Spleen (tissue), 11 donors: ENCODE measurements at regions not wholly inside any gene's neighbourhood (a gene's known extent, or its start where the extent isn't known, plus 50 kb on each side); places are given as distances from the start of the nearest gene placed in this dataset.

ENCODE experiments used
- DNase-seq: peaks from one replicate; pipeline ENCODE4 v3.0.0-alpha.2; 2020
- H3K27ac ChIP-seq, 8 donors: fragments of 200-600 bp; sonication (generic) in 7 of 8; 1 replicate in 4 of 8; 2 replicates in 4 of 8; pipeline versions ENCODE4 v1.5.0 to v1.8.0; 2016 to 2021; ENCODE audit warnings: inconsistent platforms in 4 of 8, mild to moderate bottlenecking in 4 of 8, moderate library complexity in 1 of 8
- H3K27me3 ChIP-seq, 7 donors: fragments of 200-600 bp; sonication (generic) in 6 of 7; replicated peaks in 1 of 7; 1 replicate in 4 of 7; 2 replicates in 3 of 7; pipeline versions ENCODE4 v1.5.0 to v1.8.0; 2016 to 2021; ENCODE audit warnings: inconsistent platforms in 3 of 7, mild to moderate bottlenecking in 1 of 7
- H3K36me3 ChIP-seq, 6 donors: fragments of 200-600 bp; sonication (generic) in 5 of 6; 1 replicate in 4 of 6; 2 replicates in 2 of 6; pipeline versions ENCODE4 v1.5.0 to v1.8.0; 2016 to 2021; ENCODE audit warnings: inconsistent platforms in 2 of 6
- H3K4me1 ChIP-seq, 6 donors: fragments of 200-600 bp; sonication (generic) in 5 of 6; 1 replicate in 3 of 6; 2 replicates in 3 of 6; pipeline versions ENCODE4 v1.5.0 to v1.8.0; 2016 to 2021; ENCODE audit warnings: inconsistent platforms in 3 of 6
- H3K4me3 ChIP-seq, 8 donors: fragments of 200-600 bp; sonication (generic) in 7 of 8; 1 replicate in 4 of 8; 2 replicates in 4 of 8; pipeline versions ENCODE4 v1.5.0 to v1.8.0; 2016 to 2021; ENCODE audit warnings: inconsistent platforms in 4 of 8, mild to moderate bottlenecking in 4 of 8, moderate library complexity in 2 of 8
- H3K9me3 ChIP-seq, 8 donors: fragments of 200-600 bp; sonication (generic) in 7 of 8; 1 replicate in 4 of 8; 2 replicates in 4 of 8; pipeline versions ENCODE4 v1.5.0 to v1.8.0; 2016 to 2021; ENCODE audit warnings: inconsistent platforms in 4 of 8
- POLR2A ChIP-seq, 3 donors: fragments of 450-650 bp; IDR thresholded peaks; one replicate each; pipeline ENCODE4 v1.5.1; 2017; ENCODE audit warnings: antibody characterized with exemption in 3 of 3, mild to moderate bottlenecking in 1 of 3
- POLR2AphosphoS5 ChIP-seq, 3 donors: sonication (generic); formaldehyde crosslinking; IDR thresholded peaks; one replicate each; pipeline ENCODE4 v1.5.1; 2017; ENCODE audit warnings: antibody characterized with exemption in 3 of 3
- WGBS, 5 donors: extraction: QIAGEN DNeasy Blood & Tissue Kit in 3 of 5; methylation state at CpG; one replicate each; pipeline versions ENCODE4 v1.1.5 to v1.1.7; 2013 to 2018; 5-methylcytosine and 5-hydroxymethylcytosine counted together
- intact Hi-C: fragments of 100-400 bp; cut with DNase I; formaldehyde crosslinking; loops from one replicate; pipeline ENCODE4 v1.15.0; 2023; ENCODE audit warnings: low total_unique reads
- TF ChIP-seq, protein P1 (sequence below), 11 experiments: fragments of 200-600 bp in 7 of 11; fragments of 450-650 bp in 4 of 11; sonication (generic) in 4 of 11; IDR thresholded peaks in 8 of 11; conservative IDR thresholded peaks in 3 of 11; 1 replicate in 7 of 11; 2 replicates in 4 of 11; pipeline versions ENCODE4 v1.4.0 to v1.8.0; 2016 to 2021; ENCODE audit warnings: antibody characterized with exemption in 11 of 11, inconsistent platforms in 4 of 11, mild to moderate bottlenecking in 1 of 11
- donor health status: healthy with polysubstance abuse.
- donor health status: DM: no; HTN: no; CAD: no; lungs with moderate emphysema.
- donor health status: DM: no; HTN: no; CAD: no.
- donor health status: Bipolar disorder and iron deficiency.
- donor health status: healthy.
- donor health status: DM: no; HTN: no; CAD: no.
- donor health status: DM: yes; HTN: yes; CAD: no.

DNA sequence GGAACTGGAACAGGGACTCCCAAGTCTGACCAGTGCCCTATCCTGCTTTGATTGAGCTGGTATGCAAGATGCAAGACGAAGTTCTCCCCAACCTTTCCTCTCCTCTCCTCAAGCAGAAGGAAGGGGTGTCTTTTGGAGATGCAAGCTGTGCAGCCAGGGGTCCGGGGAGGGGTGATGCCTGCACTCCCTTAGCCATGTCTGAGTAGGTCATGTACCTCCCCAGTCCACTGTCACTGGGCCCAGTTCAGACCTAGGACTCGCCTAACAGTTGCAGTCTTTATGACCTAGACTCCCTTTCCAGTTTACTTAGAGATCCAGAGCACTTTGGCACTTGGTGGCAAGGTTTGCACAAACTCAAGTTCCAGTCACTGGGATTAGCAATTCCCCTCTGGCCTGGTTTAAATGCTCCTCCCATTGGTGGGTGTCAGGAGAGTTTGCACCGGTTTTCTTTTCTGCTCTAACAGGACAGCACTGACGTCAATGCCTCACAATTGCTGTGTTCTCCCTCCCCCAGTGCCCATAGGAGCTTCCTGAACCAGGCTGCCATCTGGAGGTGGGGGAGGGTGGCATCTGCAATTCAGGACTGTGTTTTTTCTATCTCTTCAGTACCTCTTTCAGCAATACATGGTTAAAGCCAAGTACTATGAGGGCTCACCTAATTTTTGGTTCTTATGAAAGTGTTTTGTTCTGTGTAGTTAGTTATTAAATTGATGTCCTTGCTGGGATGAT lies 782.2 kb downstream of the ARAP2 start:
- Histone ChIP-seq H3K4me1 (no peaks in the 10 kb centered on the region), H3K9me3 (peaks cover 0 to 40% (median 9%) of the 10 kb centered on the region in 8 donors), H3K4me3 (no peak overlapping the region), H3K36me3 (no peaks in the 10 kb centered on the region), H3K27me3 (no peaks in the 10 kb centered on the region), H3K27ac (no peak overlapping the region)
- 65 to 80% (median 67%) methylated on average over 5 of the region's 5 CpGs for WGBS, 5 donors
- intact Hi-C loops, result no loop called here
- TF ChIP-seq POLR2A (IDR thresholded peaks at IDR 0.05), result no peak
- no peak for TF ChIP-seq POLR2AphosphoS5 (IDR thresholded peaks at IDR 0.05)
- TF ChIP-seq, protein P1, sequence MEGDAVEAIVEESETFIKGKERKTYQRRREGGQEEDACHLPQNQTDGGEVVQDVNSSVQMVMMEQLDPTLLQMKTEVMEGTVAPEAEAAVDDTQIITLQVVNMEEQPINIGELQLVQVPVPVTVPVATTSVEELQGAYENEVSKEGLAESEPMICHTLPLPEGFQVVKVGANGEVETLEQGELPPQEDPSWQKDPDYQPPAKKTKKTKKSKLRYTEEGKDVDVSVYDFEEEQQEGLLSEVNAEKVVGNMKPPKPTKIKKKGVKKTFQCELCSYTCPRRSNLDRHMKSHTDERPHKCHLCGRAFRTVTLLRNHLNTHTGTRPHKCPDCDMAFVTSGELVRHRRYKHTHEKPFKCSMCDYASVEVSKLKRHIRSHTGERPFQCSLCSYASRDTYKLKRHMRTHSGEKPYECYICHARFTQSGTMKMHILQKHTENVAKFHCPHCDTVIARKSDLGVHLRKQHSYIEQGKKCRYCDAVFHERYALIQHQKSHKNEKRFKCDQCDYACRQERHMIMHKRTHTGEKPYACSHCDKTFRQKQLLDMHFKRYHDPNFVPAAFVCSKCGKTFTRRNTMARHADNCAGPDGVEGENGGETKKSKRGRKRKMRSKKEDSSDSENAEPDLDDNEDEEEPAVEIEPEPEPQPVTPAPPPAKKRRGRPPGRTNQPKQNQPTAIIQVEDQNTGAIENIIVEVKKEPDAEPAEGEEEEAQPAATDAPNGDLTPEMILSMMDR (IDR thresholded peaks at IDR 0.05 in 8 of 11, conservative IDR thresholded peaks at IDR 0.05 in 3 of 11), result no peak
- peak; percentile 53 for DNase-seq

DNA sequence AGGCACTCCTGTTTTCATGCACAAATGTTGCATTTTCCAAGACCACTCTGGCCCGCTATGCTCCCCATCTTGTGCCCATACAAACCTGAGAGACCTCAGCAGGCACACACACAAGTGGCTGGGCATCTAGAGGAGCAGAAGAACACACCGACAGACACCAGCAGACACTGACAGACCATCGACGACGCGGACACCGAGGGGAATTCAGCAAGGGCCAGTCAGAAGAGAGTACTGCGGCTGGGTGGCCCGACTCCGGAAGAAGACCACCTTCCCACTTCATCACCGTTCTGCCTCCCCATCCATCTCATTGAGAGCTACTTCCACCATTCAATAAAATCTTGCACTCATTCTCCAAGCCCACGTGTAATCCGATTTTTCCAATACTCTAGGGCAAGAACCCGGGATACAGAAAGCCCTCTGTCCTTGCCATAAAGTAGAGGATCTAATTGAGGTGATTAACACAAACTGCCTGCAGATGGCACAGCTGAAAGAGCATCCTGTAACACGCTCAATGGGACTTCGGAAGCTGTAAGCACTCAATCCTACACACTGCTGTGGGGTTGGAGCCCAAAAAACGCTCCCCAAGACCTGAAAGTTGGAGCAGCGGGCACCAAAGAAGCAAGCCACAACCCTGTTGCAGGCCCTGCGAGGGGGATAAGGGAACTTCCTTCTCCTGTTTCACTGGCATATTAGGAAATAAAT lies 780.9 kb downstream of the ARAP2 start:
- intact Hi-C loops, result no loop called here
- H3K27me3 ChIP-seq, result no peaks in the 10 kb centered on the region
- 83 to 94% (median 88%) methylated on average over 19 of the region's 19 CpGs for WGBS, 5 donors
- no peaks in the 10 kb centered on the region for H3K36me3 ChIP-seq
- no peak for TF ChIP-seq POLR2AphosphoS5 (IDR thresholded peaks at IDR 0.05)
- no peak for TF ChIP-seq POLR2A (IDR thresholded peaks at IDR 0.05)
- TF ChIP-seq, protein P1 (IDR thresholded peaks at IDR 0.05 in 8 of 11, conservative IDR thresholded peaks at IDR 0.05 in 3 of 11), result no peak
- H3K4me1 ChIP-seq, result no peaks in the 10 kb centered on the region
- DNase-seq, result peak; percentile 41
- peaks cover 0 to 40% (median 8%) of the 10 kb centered on the region in 8 donors for H3K9me3 ChIP-seq
- no peak overlapping the region for H3K4me3 ChIP-seq
- H3K27ac ChIP-seq, result no peak overlapping the region

DNA sequence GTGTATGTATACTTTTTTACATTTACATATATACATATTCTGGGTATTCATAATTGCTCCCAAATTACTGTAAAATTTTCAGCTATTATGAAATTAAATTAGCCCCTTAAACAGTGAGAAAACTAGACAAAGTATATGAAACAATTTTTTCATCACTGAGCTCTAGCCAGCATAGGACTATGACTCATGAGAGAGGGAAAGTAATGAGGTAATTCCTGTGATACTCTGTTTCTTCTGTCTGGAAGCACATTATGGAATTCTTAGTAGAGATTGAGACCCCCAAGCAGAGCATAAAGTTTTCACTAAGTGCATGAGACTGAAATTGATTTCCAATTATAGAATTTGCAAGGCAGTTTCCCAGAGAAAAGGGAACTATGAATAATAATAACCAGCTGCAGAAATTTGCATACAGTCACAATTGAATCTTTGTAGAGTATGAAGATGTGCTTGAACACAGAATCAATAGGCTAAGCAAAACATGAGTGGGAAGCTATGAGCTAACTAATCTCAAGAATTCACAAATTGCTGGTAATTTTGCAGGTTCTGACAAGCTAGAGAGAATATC lies 779.3 kb downstream of the ARAP2 start:
- no peaks in the 10 kb centered on the region for H3K4me1 ChIP-seq
- TF ChIP-seq POLR2A (IDR thresholded peaks at IDR 0.05), result no peak
- TF ChIP-seq POLR2AphosphoS5 (IDR thresholded peaks at IDR 0.05), result no peak
- TF ChIP-seq, protein P1 (IDR thresholded peaks at IDR 0.05 in 8 of 11, conservative IDR thresholded peaks at IDR 0.05 in 3 of 11), result no peak
- intact Hi-C loops, result no loop called here

DNA sequence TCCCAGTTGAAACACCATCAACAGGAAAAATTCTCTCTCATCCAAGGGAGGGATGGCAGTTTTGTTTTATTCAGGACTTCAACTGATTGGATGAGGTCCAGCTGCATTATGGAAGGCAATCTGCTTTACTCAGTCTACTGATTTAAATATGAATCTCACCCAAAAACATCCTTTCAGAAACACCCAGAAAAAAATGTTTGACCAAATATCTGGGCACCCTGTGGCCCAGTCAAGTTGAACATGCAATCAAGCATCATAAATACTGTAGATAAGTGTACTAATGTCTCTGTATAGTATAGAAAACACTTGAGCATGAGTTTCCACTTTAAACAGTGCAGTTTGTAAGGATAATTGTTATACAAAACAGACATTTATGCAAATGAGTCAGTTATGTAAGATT lies 753.2 kb downstream of the ARAP2 start:
- peaks cover 0 to 6% (median 0%) of the 10 kb centered on the region in 8 donors for H3K9me3 ChIP-seq
- no peaks in the 10 kb centered on the region for H3K36me3 ChIP-seq
- no peaks in the 10 kb centered on the region for H3K27me3 ChIP-seq
- TF ChIP-seq POLR2A (IDR thresholded peaks at IDR 0.05), result no peak
- no peak for TF ChIP-seq POLR2AphosphoS5 (IDR thresholded peaks at IDR 0.05)
- TF ChIP-seq, protein P1 (IDR thresholded peaks at IDR 0.05 in 8 of 11, conservative IDR thresholded peaks at IDR 0.05 in 3 of 11), result no peak
- H3K27ac ChIP-seq, result no peak overlapping the region
- no peak for DNase-seq
- no peak overlapping the region for H3K4me3 ChIP-seq
- H3K4me1 ChIP-seq, result no peaks in the 10 kb centered on the region
- intact Hi-C loops, result no loop called here

More for the DNA sequence above, 779.3 kb downstream of the ARAP2 start:
- H3K27me3 ChIP-seq, result no peaks in the 10 kb centered on the region
- H3K9me3 ChIP-seq, result peaks cover 0 to 24% (median 0%) of the 10 kb centered on the region in 8 donors
- DNase-seq, result no peak
- H3K27ac ChIP-seq, result no peak overlapping the region
- H3K4me3 ChIP-seq, result no peak overlapping the region
- no peaks in the 10 kb centered on the region for H3K36me3 ChIP-seq
